ENCODE measurements at regions not wholly inside any gene's neighbourhood (a gene's known extent, or its start where the extent isn't known, plus 50 kb on each side); places are given as distances from the start of the nearest gene placed in this dataset.

GRCh38 chr5:123830575-123830974 is 318.6 kb downstream of the CSNK1G3 start:
- DNase-seq, result no peak

DNA sequence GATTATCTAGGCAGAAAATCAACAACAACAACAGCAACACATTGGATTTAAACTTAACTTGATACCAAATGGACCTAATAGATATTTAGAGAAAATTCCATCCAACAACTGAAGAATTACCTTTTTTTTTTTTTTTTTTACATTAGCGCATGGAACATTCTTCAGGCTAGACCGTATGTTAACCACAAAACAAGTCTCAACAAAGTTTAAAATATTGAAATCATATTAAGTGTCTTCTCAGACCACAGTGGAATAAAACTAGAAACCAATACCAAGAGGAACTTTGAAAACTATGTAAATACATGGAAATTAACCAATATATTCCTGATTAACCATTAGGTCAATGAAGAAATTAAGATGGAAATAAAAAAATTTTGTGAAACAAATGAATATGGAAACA is 315.8 kb downstream of the CSNK1G3 start:
- no peak for DNase-seq

DNA sequence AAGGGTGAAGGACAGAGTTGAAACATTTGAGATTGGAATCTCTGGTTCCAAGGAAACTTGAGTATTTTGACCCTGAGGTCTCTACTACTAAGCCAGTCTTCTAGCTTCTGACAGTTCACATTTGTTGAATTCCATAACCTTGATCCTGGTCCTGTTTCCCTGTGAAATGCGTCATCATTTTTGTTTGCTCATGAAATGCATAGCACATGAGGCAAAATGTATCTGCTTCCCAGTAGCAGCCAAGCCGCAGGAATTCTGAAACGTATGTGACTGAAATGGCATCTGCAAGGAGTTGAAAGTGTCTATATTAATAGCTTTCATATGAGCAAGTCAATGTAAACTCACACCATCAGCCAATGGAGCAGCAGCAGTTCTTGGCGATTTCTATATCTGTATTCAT is 307.9 kb downstream of the CSNK1G3 start:
- DNase-seq, result no peak

GRCh38 chr5:123819386-123819785 is 307.4 kb downstream of the CSNK1G3 start:
- DNase-seq, result no peak

- no peak for DNase-seq
These were observed 305.3 kb downstream of the CSNK1G3 start for GRCh38 chr5:123817267-123817666.

DNA sequence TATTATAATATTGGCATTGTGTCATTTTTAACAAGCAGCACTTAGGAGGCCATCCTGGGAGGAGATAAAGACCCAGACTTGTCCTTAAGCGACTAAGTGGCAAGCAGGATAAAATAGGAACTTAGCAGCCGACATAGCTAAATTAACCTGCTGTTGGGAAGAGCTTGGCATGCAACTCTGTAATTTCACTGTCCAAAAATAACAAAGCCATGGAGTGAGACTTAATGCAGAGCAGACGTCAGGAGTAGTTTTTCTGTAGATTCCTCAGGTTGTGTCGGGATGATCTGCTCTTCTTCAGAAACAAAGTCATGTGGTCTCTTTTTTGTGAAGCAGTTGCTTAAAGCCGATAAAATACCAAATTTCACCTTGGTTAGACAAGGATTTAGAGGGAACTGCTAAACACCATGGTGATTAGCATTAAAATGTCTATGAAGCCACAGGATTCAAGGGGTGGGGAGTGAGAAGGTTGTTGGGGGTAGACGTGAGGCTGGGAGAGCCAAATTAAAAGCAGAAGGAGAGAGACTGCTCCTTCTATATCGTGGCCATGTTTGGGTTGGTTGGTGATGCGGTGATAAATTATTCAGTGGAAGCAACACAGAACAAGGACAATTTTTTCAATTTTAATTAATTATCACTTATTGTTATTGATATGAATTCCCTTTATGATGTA is 303.0 kb downstream of the CSNK1G3 start:
- no peak for DNase-seq

DNA sequence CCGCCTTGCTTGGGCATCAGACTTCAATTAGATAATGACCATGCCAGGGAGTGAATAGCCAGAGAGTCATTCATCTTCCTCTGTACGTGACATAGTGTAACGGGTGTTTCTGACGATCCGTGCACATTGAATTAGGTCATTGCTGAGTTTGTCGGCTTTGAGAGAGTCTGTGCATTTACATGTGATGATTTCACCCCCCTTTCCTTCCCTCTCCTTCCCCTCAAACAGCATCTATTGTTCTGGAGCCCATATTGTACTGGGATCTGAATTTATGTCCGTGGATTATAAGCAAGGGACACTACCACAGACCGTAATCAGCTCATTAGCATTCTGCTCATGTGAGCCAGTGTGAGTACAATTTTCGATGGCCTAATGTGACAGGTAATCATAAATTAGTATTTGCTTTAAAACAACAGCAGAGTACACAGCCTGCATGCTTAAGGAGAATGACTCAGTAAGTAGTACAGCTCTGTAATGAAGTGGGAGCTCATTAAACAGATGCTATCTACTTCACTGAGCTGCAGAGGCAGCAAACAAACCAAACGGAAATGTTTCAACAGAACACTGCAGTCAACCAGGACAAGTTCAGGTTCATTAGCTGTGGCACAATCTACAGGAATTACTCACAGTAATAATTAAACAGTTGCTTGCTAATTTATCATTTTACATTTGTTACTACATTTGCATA is 302.1 kb downstream of the CSNK1G3 start:
- peak; percentile 88 for DNase-seq

DNA sequence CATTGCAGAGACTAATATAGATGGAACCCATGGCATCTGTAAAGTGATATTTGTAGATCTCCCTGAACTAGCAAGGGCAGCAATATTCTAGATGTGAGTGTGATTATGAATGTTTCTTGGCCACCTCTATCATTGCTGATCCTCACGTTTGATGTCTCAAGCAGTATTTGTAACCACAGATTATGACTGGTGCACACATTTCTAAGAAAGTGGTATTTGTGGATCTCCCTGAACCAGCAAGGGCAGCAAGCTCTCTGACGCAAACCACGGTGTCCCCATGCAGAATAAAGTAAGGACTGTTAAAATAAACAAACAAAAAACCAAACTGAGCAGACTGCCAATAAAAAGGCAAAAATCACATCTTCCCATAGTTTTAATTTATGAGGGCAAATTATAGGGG is 301.3 kb downstream of the CSNK1G3 start:
- DNase-seq, result no peak

DNA sequence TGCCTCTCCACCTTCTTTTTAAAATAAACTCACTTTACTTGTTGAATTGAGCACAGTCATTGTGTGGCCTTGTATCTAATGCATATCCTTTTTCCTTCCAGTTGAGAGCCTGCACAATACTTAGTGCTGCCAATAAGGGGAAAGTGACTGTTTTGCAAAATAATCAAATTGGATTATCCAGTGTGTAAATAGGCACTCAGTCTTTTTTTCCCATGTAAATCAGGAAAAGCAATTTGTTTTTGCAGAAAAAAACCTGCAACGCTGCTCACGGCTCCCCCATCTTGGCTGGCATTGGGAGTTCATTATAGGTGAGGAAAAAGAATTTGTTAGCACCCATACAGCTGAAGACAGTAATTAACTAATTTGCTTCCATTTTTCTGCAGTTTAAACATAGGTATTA is 299.9 kb downstream of the CSNK1G3 start:
- DNase-seq, result no peak

- no peak for DNase-seq
These were observed 298.9 kb downstream of the CSNK1G3 start for GRCh38 chr5:123810746-123811340.

DNA sequence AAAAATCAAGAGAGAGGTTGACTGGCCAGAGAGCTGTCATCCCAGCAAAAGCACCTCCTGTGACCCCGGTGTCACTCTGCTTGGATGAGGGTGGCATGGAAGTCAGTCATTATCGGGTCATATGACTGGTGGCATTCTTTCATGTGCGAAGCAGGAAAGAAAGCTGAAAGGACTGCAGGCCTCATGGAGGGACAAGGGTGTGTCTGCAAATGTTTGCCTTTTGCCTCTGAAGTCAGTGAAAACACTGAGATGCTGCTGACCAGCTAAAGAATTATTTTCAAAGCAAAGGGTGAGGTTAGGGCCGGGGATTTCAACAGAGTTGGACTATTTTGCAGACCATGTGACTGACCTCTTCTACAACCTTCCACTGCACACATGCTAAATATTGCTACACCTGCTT is 298.3 kb downstream of the CSNK1G3 start:
- peak; percentile 5 for DNase-seq

DNA sequence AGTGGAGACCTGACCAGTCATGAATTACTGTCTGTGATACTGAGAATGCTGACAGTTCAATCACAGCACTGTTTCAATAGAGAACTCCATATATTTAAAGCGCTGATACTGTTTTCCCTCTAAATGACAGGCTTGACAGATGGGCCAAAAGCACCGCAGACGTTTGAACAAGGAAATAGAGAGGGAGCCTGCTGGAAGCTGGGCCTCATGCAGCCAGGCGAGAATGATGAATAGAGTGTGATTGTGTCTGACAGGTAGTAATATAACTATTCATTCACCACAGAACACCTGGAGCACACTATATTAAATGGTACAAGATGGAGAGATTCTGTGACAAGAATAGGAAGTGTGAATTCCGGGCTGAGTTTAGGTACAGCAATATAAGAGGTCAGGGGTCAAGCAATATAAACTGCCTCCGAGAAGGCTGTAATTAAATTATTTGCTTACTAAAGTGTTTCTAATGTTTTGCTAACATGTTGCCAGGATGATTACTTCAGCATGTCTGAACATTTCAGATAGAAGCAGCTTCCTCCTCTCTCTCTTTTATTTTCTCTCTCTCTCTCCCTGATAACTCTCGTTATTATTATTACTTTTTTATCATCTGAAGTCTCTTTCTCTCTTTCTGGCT is 297.7 kb downstream of the CSNK1G3 start:
- peak; percentile 41 for DNase-seq

DNA sequence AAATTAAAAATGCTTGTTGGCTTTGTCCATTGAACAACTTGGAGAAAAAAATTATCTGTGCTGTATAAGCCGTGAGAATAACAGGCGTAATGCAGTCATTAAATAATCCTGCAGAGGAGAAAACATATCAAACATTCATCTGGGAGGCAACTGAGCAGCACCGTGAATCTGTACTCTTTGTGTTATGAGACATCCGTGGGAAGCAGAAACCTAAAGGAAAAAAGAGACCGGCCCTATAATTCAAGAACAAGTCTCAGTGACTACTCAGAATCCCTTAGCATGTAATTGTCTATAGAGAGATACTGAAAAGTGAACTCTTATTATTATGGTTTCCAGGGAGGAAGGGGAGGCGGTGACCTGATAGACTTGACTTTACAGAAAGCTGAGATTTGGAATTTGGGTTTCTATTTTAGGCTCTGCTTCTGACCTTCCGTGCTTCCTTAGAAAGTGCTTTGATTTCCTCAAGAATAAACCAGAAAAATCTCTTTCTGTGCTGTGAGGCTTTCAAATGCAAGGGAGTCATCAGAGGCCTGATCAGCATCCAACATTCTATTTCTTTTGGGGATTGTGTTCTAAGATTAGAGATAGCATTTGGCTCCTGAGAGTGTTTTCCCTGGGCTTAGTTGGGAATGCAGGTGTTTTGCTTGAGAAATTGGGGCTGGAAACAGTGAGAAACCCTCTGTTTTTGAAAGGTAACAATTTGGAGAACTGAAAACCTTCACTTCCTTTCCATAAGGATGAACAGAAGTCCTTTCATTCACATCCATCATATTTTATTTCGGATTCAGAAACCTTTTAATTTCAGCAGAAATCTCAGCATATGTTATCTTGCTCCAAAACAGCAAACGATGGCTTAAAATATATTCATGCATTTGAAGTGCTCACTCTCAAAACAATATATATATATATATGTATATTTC is 296.7 kb downstream of the CSNK1G3 start:
- no peak for DNase-seq

DNA sequence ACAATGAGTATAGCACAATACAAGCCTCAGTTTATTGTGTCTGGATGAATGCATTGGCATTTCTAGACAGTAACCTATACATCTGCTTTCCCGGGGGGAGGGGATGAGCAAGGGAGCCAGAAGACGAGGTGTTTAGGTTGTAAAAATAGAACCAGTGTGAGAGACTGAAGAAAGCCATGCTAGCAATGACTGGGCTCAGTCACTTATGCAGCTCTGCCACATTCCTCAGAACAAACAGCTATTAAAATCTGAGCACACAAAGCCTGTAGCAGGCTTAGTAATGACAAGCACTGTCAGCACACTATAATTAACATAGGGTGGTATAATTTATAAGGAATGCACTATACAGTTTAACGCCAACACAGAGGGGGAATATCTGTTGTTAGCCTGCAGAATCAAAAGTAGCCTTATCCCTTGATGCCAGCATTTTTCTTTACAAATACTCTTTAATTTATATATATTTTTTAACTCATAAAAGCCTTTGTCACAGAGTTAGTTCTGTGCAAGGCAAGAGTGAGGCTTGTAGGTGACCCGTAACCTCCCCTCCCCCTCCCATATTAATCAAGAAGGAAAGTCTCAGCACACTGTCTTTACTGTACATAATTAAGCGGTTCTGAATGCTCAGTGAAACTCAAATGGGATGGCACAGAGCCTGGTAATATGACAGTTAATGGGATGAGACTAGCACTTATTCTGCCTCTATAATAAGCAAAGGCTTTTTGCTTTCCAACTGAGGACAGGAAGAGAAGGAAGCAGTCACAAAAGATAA is 295.4 kb downstream of the CSNK1G3 start:
- no peak for DNase-seq

DNA sequence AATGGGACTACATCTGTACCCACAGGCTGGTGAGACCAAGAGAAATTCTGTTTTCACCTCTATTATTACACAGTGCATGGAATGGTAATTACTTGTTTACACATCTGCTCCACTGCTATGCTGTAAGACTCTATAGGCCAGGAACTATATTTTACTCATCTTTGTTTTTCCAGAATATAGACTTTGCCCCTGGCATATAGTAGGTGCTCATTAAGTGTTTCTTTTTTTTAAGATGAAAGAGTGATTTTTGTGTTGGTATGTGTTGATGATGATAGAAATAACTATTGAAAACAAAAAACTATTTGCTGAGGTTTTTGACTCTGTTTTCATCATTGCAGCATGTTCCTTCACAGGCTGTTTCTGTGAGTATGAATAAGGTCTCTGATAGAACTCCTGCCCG is 294.7 kb downstream of the CSNK1G3 start:
- no peak for DNase-seq

DNA sequence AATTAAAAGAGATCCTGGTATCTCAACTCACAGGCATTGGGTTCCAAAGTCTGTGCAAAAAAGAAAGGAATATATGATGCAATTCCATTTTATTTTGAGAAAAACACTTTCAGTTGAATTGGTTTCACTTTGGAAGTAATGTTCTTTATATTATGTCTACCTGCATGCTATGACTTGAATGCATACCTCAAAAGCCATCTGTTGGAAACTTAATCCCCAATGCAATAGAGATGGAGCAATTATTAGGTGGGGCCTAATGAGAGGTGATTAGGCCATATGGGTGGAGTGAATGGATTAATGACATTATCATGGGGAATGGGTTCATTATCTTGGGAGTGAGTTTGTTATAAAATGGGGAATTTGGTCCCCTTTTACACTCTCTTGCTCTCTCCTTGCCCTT is 293.3 kb downstream of the CSNK1G3 start:
- no peak for DNase-seq

DNA sequence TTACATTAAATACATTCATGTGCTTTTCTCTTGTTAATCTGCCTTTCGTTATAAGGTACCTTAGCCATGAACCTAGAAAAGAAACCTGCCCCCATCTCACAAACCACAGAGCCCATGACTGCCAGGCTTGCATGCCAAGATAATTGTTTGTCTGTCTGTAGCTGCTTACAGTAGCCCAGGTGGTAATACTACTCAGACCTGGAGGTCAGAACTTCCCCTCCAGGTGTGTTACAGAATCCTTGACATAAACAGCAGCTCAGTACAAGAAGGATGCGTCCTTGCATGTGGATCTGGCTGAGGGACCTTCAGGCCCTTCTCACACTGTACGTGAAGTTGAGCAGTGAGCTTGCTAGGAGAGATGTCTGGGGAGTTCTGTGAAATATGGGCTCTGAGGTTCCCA is 291.4 kb downstream of the CSNK1G3 start:
- no peak for DNase-seq

- DNase-seq, result no peak
These were observed 290.4 kb downstream of the CSNK1G3 start for GRCh38 chr5:123802298-123802951.

DNA sequence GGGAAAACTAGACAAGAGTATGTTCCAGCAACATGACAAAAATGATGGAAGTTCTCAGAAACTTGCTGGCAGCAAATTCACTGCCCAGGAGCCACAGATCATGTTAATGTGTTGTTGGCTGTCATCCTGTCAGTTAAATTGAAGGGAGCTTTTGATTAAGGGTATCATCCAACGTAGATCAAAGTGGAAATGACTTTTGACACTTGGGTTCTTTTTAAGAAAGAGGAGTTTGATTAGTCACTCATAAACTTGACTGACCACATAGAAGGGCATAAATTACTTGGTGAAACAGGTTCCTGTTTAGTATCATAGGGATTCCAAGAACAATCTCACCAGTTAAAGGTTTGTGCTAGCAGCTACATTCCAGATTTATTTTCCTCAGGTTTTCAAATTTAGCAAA is 288.7 kb downstream of the CSNK1G3 start:
- DNase-seq, result no peak

GRCh38 chr5:123795688-123796087 is 283.7 kb downstream of the CSNK1G3 start:
- DNase-seq, result no peak

DNA sequence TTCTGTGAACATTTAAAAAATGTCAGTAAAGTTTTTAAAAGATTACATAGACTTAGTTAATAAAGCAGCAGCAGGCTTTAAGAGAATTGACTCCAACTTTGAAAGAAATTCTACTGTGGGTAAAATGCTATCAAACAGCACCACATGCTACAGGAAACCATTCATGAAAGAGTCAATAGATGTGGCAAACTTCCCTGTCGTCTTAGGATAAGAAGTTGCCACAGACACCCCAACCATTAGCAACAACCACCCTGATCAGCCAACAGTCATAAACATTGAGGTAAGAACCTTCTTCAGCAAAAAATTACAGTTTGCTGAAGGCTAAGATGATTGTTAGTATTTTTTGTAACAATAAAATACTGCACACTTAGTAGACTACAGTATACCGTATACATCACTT is 278.2 kb downstream of the CSNK1G3 start:
- DNase-seq, result no peak

DNA sequence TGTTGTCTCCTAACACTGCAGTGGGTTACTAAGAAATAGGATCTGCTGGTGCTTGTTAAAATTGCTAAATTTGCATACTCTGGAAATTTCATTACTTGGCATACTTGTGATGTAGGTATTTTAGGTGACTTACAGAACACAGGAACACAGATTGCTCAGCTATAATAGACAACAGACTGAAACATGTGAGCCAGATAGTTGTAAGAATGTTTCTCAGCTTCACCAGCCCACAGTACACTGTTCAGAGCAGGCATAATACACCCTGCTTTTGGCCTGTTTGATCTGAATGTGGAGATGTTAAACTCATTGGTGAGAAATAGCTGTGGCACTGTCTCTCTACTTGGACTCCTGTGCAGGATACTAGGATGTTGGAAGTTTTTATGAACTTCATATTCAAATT is 275.7 kb downstream of the CSNK1G3 start:
- DNase-seq, result no peak
